Breast epithelium (tissue), 4 donors: ENCODE measurements at regions not wholly inside any gene's neighbourhood (a gene's known extent, or its start where the extent isn't known, plus 50 kb on each side); places are given as distances from the start of the nearest gene placed in this dataset.

ENCODE experiments used
- DNase-seq, 2 donors: peaks; one replicate each; pipeline ENCODE4 v3.0.0-alpha.2; 2019; ENCODE audit warnings: low spot score in 2 of 2
- H3K27ac ChIP-seq, 2 donors: fragments of 200-600 bp; sonication (generic) in 1 of 2; one replicate each; pipeline ENCODE4 v1.5.1; 2016 to 2019; ENCODE audit warnings: mild to moderate bottlenecking in 1 of 2
- H3K27me3 ChIP-seq, 2 donors: fragments of 200-600 bp; sonication (generic) in 1 of 2; one replicate each; pipeline versions ENCODE4 v1.5.1 to v1.6.0; 2017 to 2019; ENCODE audit warnings: control low read depth in 1 of 2, mild to moderate bottlenecking in 1 of 2
- H3K36me3 ChIP-seq: fragments of 200-600 bp; one replicate; pipeline ENCODE4 v1.5.1; 2019
- H3K4me1 ChIP-seq, 2 donors: fragments of 200-600 bp; sonication (generic); one replicate each; pipeline ENCODE4 v1.5.1; 2016 to 2019; ENCODE audit warnings: control low read depth in 1 of 2
- H3K4me3 ChIP-seq, 3 donors: fragments of 200-600 bp; sonication (generic); 1 replicate in 2 of 3; 2 replicates in 1 of 3; pipeline ENCODE4 v1.5.1; 2016 to 2019; ENCODE audit warnings: mild to moderate bottlenecking in 3 of 3, moderate library complexity in 2 of 3
- H3K9me3 ChIP-seq, 2 donors: fragments of 200-600 bp; sonication (generic) in 1 of 2; one replicate each; pipeline ENCODE4 v1.5.1; 2016 to 2019; ENCODE audit warnings: control low read depth in 1 of 2
- POLR2A ChIP-seq: fragments of 450-650 bp; IDR thresholded peaks from one replicate; pipeline ENCODE4 v1.6.1; 2016; ENCODE audit warnings: antibody characterized with exemption, mild to moderate bottlenecking, moderate library complexity
- POLR2AphosphoS5 ChIP-seq, 3 donors: sonication (generic); formaldehyde crosslinking; IDR thresholded peaks; one replicate each; pipeline ENCODE4 v1.6.1; 2017; ENCODE audit warnings: antibody characterized with exemption in 3 of 3
- intact Hi-C: fragments of 100-400 bp; cut with DNase I; formaldehyde crosslinking; loops from one replicate; pipeline ENCODE4 v1.15.1; 2023; ENCODE audit warnings: low total_unique reads
- TF ChIP-seq, protein P1 (sequence below), 3 donors: fragments of 450-650 bp; IDR thresholded peaks; one replicate each; pipeline ENCODE4 v1.5.1; 2016 to 2017; ENCODE audit warnings: antibody characterized with exemption in 3 of 3, mild to moderate bottlenecking in 3 of 3, moderate library complexity in 3 of 3

GRCh38 chr4:144351306-144351705 lies 210.8 kb upstream of the GYPA start:
- intact Hi-C loops = no loop called here
- no peak overlapping the region for H3K4me3 ChIP-seq
- no peaks in the 10 kb centered on the region for H3K9me3 ChIP-seq
- H3K4me1 ChIP-seq = no peaks in the 10 kb centered on the region
- no peak for DNase-seq
- TF ChIP-seq POLR2A (no peak), POLR2AphosphoS5 (IDR thresholded peaks at IDR 0.05) (no peak)
- TF ChIP-seq, protein P1, sequence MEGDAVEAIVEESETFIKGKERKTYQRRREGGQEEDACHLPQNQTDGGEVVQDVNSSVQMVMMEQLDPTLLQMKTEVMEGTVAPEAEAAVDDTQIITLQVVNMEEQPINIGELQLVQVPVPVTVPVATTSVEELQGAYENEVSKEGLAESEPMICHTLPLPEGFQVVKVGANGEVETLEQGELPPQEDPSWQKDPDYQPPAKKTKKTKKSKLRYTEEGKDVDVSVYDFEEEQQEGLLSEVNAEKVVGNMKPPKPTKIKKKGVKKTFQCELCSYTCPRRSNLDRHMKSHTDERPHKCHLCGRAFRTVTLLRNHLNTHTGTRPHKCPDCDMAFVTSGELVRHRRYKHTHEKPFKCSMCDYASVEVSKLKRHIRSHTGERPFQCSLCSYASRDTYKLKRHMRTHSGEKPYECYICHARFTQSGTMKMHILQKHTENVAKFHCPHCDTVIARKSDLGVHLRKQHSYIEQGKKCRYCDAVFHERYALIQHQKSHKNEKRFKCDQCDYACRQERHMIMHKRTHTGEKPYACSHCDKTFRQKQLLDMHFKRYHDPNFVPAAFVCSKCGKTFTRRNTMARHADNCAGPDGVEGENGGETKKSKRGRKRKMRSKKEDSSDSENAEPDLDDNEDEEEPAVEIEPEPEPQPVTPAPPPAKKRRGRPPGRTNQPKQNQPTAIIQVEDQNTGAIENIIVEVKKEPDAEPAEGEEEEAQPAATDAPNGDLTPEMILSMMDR (IDR thresholded peaks at IDR 0.05) = no peak
- H3K27me3 ChIP-seq = no peaks in the 10 kb centered on the region
- H3K36me3 ChIP-seq = no peaks in the 10 kb centered on the region
- no peak overlapping the region for H3K27ac ChIP-seq

GRCh38 chr4:144353292-144353691 lies 212.8 kb upstream of the GYPA start:
- no peaks in the 10 kb centered on the region for H3K9me3 ChIP-seq
- peak in 1 of 2 donors; percentile 71 for DNase-seq
- H3K27me3 ChIP-seq = no peaks in the 10 kb centered on the region
- H3K36me3 ChIP-seq = no peaks in the 10 kb centered on the region
- peak overlapping the region; percentile 64 to 66 for H3K27ac ChIP-seq
- no peaks in the 10 kb centered on the region for H3K4me1 ChIP-seq
- TF ChIP-seq POLR2A (no peak), POLR2AphosphoS5 (IDR thresholded peaks at IDR 0.05) (peak in 1 of 3 donors; percentile 21)
- TF ChIP-seq, protein P1 (IDR thresholded peaks at IDR 0.05) = no peak
- intact Hi-C loops = no loop called here
- H3K4me3 ChIP-seq = peak overlapping the region in 2 of 3 donors; percentile 17 to 43

DNA sequence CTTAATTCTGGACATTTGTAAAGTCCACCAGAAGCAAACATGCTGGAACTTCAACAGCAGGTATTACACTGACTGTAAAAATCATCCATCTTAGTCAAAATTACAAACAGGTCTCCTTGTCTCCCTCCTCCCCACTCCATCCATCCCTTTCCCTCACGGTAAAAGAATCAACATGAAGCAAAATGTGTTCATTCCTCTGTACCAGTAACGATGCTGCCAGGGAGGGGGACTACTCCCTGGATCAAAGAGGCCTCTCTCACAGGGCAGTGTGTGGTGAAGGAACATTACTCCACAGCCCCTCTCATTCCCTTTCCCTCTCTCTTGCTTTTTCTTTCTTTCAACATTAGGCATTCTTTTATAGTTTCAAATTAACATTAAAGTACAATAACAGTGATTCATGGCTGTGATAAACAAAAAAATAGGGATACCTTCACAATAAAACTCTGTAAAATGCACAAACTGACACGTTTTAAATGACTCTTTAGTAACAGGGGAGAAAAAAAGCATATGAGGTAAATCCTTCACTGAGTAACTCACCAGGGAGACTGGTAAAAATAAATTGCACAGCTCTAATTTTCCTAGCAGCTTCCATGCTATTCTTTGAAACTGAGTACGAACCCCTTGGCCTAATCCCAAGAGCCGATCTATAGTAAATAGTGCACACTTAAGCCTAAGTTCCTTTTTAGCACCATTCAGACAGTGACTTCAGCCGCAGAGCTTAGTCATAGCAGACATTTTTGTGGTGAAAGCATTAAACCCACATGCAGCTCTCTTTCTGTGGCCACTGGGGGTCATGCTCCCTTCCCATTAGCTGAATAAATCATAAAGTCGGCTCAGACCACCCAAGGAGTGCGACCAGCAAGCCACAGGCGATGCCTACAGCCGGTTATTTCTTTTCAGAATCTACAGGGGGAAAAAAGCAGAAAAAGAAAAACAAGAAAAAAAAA lies 215.6 kb upstream of the GYPA start:
- Histone ChIP-seq H3K9me3 (no peaks in the 10 kb centered on the region), H3K27me3 (no peaks in the 10 kb centered on the region), H3K4me3 (no peak overlapping the region), H3K4me1 (no peaks in the 10 kb centered on the region), H3K27ac (no peak overlapping the region), H3K36me3 (no peaks in the 10 kb centered on the region)
- TF ChIP-seq POLR2AphosphoS5 (IDR thresholded peaks at IDR 0.05) = no peak
- no peak for TF ChIP-seq POLR2A
- TF ChIP-seq, protein P1 (IDR thresholded peaks at IDR 0.05) = no peak
- DNase-seq = no peak
- intact Hi-C loops = no loop called here

DNA sequence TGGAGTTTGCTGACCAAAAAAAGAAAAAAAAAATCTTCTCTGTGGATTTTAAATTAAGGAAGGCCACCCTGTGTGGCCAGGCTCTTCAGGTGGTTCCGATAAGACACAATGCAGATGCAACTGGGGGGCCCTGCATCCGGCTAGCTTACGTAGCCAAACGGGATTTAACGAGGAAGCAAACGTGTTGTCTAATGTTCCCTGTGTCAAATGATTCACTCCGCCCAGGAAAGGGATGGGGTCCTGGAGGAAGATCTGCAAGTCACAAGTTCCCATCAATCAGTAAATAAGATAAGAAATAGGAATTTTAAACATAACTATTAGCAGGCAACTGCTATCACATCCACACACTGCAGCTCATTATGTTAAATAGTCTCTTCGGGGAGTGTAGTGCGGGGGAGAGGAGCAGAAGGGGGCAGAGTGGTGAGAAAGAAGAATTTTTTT lies 216.4 kb upstream of the GYPA start:
- DNase-seq = no peak
- H3K4me1 ChIP-seq = no peaks in the 10 kb centered on the region
- TF ChIP-seq POLR2A (no peak), POLR2AphosphoS5 (IDR thresholded peaks at IDR 0.05) (no peak)
- TF ChIP-seq, protein P1 (IDR thresholded peaks at IDR 0.05) = no peak

GRCh38 chr4:144357975-144358374 lies 217.5 kb upstream of the GYPA start:
- TF ChIP-seq POLR2AphosphoS5 (IDR thresholded peaks at IDR 0.05) (no peak), POLR2A (no peak)
- TF ChIP-seq, protein P1 (IDR thresholded peaks at IDR 0.05) = no peak
- Histone ChIP-seq H3K9me3 (no peaks in the 10 kb centered on the region), H3K4me1 (no peaks in the 10 kb centered on the region), H3K4me3 (no peak overlapping the region), H3K27ac (no peak overlapping the region), H3K27me3 (no peaks in the 10 kb centered on the region), H3K36me3 (no peaks in the 10 kb centered on the region)
- no peak for DNase-seq
- intact Hi-C loops = no loop called here

More for the DNA sequence above, 216.4 kb upstream of the GYPA start:
- Histone ChIP-seq H3K27me3 (no peaks in the 10 kb centered on the region), H3K9me3 (no peaks in the 10 kb centered on the region), H3K4me3 (no peak overlapping the region), H3K27ac (no peak overlapping the region), H3K36me3 (no peaks in the 10 kb centered on the region)
- intact Hi-C loops = no loop called here
